DOHH2 (cell line): ENCODE measurements at regions not wholly inside any gene's neighbourhood (a gene's known extent, or its start where the extent isn't known, plus 50 kb on each side); places are given as distances from the start of the nearest gene placed in this dataset.

Experiments used
- H3F3A ChIP-seq: fragments of 200-600 bp; sonication (generic), shearing (Covaris generic); 2 replicates; pipeline ENCODE4 v1.6.0; 2016; ENCODE audit warnings: antibody characterized with exemption, mild to moderate bottlenecking; ENCODE audit not compliant: control insufficient read depth, insufficient read depth
- H3K27ac ChIP-seq: fragments of 200-600 bp; sonication (generic); 2 replicates; pipeline ENCODE4 v1.5.1; 2014; ENCODE audit warnings: low read depth, mild to moderate bottlenecking, low read length, moderate library complexity
- H3K27me3 ChIP-seq: fragments of 200-600 bp; sonication (generic); 2 replicates; pipeline ENCODE4 v1.6.1; 2014; ENCODE audit warnings: mild to moderate bottlenecking, low read length, mixed read lengths; ENCODE audit not compliant: control insufficient read depth
- H3K36me3 ChIP-seq: fragments of 200-600 bp; sonication (generic); 2 replicates; pipeline ENCODE4 v1.6.1; 2014; ENCODE audit warnings: mild to moderate bottlenecking, low read length, moderate library complexity, mixed read lengths; ENCODE audit not compliant: control insufficient read depth
- H3K4me1 ChIP-seq: fragments of 200-600 bp; sonication (generic); 2 replicates; pipeline ENCODE4 v1.6.1; 2014; ENCODE audit warnings: mild to moderate bottlenecking, low read length, mixed read lengths; ENCODE audit not compliant: control insufficient read depth
- H3K4me2 ChIP-seq: fragments of 200-600 bp; sonication (generic); 2 replicates; pipeline ENCODE4 v1.6.0; 2014; ENCODE audit warnings: mild to moderate bottlenecking, low read length, moderate library complexity
- H3K4me3 ChIP-seq: fragments of 200-600 bp; sonication (generic); 2 replicates; pipeline ENCODE4 v1.5.1; 2014; ENCODE audit warnings: mild to moderate bottlenecking, low read length, mixed read lengths
- H3K79me2 ChIP-seq: fragments of 200-600 bp; sonication (generic); 2 replicates; pipeline ENCODE4 v1.6.1; 2014; ENCODE audit warnings: mild to moderate bottlenecking, low read length, mixed read lengths; ENCODE audit not compliant: control insufficient read depth
- H3K9me2 ChIP-seq: fragments of 200-600 bp; sonication (generic); replicated peaks from 2 replicates; pipeline ENCODE4 v1.6.1; 2014; ENCODE audit warnings: mild to moderate bottlenecking, low read length, mixed read lengths; ENCODE audit not compliant: control insufficient read depth
- H3K9me3 ChIP-seq: fragments of 200-600 bp; sonication (generic); 2 replicates; pipeline ENCODE4 v1.6.1; 2014; ENCODE audit warnings: antibody characterized with exemption, low read length, mixed read lengths; ENCODE audit not compliant: control insufficient read depth, insufficient read depth
- H4K20me1 ChIP-seq: fragments of 200-600 bp; sonication (generic); 2 replicates; pipeline ENCODE4 v1.6.0; 2014; ENCODE audit warnings: low read depth, mild to moderate bottlenecking, antibody characterized with exemption, low read length, moderate library complexity; ENCODE audit not compliant: control insufficient read depth, insufficient read depth
- CTCF ChIP-seq: fragments of 200-600 bp; sonication (generic); IDR thresholded peaks from one replicate; pipeline ENCODE4 v1.5.1; 2014; ENCODE audit warnings: antibody characterized with exemption, mild to moderate bottlenecking, low read depth, low read length; ENCODE audit not compliant: poor library complexity, severe bottlenecking
- EZH2phosphoT487 ChIP-seq: fragments of 200-600 bp; sonication (generic); IDR thresholded peaks from 2 replicates; pipeline ENCODE4 v1.6.1; 2017; ENCODE audit warnings: borderline replicate concordance, mild to moderate bottlenecking, antibody characterized with exemption, low read length, moderate library complexity, mixed read lengths

DNA sequence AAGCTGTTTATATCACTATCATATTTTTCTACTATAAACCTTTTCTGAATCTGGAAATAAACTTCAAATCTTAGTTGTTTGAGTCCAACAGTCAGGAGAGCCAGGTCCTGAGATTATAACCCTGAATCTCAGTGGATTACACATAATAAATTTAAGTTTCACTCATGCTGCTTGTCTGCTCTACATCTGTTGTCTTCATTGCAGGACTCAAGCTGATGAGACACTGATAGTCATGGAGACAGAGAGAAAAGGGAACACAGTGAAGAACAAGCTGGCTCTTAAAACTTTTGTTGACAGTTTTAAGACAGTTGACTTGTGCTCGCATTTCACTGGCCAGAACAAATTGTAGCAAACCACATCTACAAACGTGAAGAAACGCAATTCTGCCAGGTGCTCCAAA, 327.0 kb upstream of the CTSO start:
- no peak for TF ChIP-seq CTCF
- no peak for TF ChIP-seq EZH2phosphoT487
- H3K9me3 ChIP-seq, result no peaks in the 10 kb centered on the region
- no peaks in the 10 kb centered on the region for H4K20me1 ChIP-seq
- H3K79me2 ChIP-seq, result no peaks in the 10 kb centered on the region
- no peak overlapping the region for H3K4me3 ChIP-seq
- no peak overlapping the region for H3K27ac ChIP-seq
- no peaks in the 10 kb centered on the region for H3F3A ChIP-seq
- no peaks in the 10 kb centered on the region for H3K4me1 ChIP-seq
- H3K4me2 ChIP-seq, result no peak overlapping the region
- H3K36me3 ChIP-seq, result no peaks in the 10 kb centered on the region
- H3K27me3 ChIP-seq, result no peaks in the 10 kb centered on the region
- H3K9me2 ChIP-seq, result no peaks in the 10 kb centered on the region

GRCh38 chr4:156265407-156265806, 311.7 kb upstream of the CTSO start:
- Histone ChIP-seq H3K36me3 (no peaks in the 10 kb centered on the region), H3K79me2 (no peaks in the 10 kb centered on the region), H3K9me2 (no peaks in the 10 kb centered on the region), H3F3A (no peaks in the 10 kb centered on the region), H3K4me2 (no peak overlapping the region), H3K4me3 (no peak overlapping the region), H3K27me3 (no peaks in the 10 kb centered on the region), H3K4me1 (no peaks in the 10 kb centered on the region), H3K9me3 (no peaks in the 10 kb centered on the region), H3K27ac (no peak overlapping the region), H4K20me1 (no peaks in the 10 kb centered on the region)
- TF ChIP-seq CTCF (no peak), EZH2phosphoT487 (no peak)

DNA sequence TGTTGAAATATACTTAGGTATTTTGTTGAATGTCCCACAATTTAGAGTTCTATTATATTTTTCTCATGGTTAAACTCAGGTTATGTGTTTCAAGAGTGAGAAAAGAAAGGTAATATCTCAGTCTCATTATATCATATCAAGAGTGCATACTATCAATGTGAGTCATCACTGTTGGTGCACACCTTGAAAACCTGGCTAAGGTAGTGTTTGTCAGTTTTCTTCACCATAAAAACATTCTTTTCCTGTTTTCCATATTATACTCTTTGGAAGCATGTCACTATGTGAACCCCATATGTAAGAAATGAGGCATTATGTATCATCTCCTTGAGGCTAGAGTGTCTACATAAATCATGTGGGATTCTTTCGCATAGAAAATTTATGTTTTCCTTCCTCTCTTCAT, 307.6 kb upstream of the CTSO start:
- no peak for TF ChIP-seq CTCF
- TF ChIP-seq EZH2phosphoT487, result no peak
- H3K4me2 ChIP-seq, result no peak overlapping the region

More for the DNA sequence above, 307.6 kb upstream of the CTSO start:
- Histone ChIP-seq H3K36me3 (no peaks in the 10 kb centered on the region), H3K27me3 (no peaks in the 10 kb centered on the region), H4K20me1 (no peaks in the 10 kb centered on the region), H3F3A (no peaks in the 10 kb centered on the region), H3K27ac (no peak overlapping the region), H3K4me3 (no peak overlapping the region), H3K4me1 (no peaks in the 10 kb centered on the region), H3K79me2 (no peaks in the 10 kb centered on the region), H3K9me2 (no peaks in the 10 kb centered on the region), H3K9me3 (no peaks in the 10 kb centered on the region)
